HG03571 (cell line): ENCODE measurements at regions not wholly inside any gene's neighbourhood (a gene's known extent, or its start where the extent isn't known, plus 50 kb on each side); places are given as distances from the start of the nearest gene placed in this dataset.
"Not testable (repeated sequence)": the region's sequence is repeated elsewhere in the genome, so short reads cannot be mapped to it uniquely, and the experiment has no call there.

Experiments
- ATAC-seq: cut with Tn5 transposase; IDR thresholded peaks from one replicate; pipeline ENCODE4 v1.9.1; 2021; ENCODE audit not compliant: unreplicated experiment

- no peak for ATAC-seq
Observed at GRCh38 chr5:99621772-99622681, 693.2 kb upstream of the CHD1 start.

DNA sequence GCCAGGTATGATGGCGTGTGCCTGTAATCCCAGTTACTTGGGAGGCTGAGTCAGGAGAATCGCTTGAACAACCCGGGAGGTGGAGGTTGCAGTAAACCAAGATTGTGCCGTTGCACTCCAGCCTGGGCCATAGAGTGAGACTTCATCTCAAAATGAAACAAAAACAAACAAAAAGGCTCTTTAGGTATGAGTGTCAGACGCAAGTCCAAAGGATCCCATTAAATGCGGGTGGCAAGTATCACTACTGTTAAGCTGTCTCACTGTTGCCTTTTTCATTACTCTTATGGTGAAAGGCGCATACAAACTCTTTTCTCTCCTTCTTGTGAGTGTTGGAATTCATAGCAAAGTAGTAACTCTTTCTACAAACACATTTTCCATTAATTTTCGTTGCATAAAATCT, 688.5 kb upstream of the CHD1 start:
- no peak for ATAC-seq

DNA sequence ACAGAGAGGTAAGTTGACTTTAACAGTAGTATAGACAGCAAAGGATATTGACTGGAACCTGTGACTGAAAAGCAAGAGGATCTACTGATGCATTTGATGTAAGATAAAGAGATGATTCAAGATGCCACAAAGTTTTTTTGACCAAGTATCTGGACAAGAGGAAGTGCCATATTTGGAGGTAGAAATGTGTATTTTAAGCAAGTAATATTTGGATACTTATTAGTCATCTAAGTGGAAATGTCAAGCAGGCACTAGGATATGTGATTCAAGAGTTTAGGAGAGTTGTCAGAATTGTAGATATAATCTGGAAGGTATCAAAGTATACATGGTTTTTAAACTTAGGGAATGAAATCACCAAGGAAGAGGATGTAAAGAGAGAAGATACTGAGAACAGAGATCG, 686.1 kb upstream of the CHD1 start:
- ATAC-seq = no peak

DNA sequence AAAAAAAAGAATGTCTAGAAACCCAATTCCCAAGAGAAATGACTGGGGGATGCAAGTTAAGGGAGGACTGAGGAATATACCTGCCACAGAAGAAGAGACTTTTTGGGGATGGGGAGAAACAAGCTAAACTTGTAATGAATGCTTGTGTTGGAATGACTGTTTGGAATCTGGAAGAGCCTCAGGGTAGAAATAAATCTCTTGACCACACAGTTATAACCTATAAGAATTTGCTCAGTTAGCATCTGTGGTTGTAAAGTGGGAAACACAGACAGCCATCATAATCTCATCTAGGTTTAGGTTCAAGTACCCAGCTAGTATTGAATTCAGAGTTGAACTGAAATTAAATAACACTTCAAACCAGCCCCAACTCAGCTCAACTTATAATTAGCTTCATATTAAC, 678.3 kb upstream of the CHD1 start:
- ATAC-seq = no peak

DNA sequence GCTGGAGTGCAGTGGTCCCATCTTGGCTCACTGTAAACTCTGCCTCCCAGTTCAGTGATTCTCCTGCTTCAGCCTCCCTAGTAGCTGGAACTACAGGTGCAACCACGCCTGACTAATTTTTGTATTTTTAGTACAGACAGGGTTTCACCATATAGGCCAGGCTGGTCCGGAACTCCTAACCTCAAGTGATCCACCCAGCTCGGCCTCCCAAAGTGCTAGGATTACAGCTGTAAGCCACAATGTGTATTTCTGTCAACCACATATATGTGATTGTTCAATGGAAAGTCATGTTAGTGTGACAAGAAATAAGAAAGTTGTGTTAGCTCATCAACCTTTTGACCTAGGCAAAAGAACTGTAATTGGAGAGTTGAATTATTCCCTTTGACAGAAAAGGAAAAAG, 677.1 kb upstream of the CHD1 start:
- ATAC-seq = no peak

GRCh38 chr5:99600952-99601351, 672.1 kb upstream of the CHD1 start:
- ATAC-seq = no peak

GRCh38 chr5:99590806-99591205, 662.0 kb upstream of the CHD1 start:
- no peak for ATAC-seq

DNA sequence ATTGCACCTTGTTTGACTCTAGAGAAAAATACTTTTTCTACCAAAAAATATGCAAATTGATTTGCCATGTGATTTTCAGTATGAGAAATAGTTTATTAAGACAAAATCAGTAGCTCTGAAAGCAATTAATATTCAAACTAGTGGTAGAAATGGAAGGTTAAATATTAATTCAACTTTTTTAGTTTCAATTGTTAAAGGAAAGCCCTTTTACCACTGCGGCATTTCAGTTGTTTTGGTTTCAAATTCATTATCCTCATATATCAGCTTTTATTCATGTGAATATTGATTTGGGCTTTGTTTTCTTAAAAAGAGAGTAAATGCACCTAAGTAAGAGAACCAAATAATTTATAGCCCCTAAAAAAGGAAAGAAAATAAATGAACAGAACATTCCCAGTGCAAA, 660.6 kb upstream of the CHD1 start:
- no peak for ATAC-seq

GRCh38 chr5:99587983-99588382, 659.2 kb upstream of the CHD1 start:
- peak; percentile 65 for ATAC-seq

GRCh38 chr5:99586878-99587277, 658.1 kb upstream of the CHD1 start:
- no peak for ATAC-seq

- ATAC-seq = not testable (repeated sequence)
Observed at GRCh38 chr5:99581204-99581603, 652.4 kb upstream of the CHD1 start.

DNA sequence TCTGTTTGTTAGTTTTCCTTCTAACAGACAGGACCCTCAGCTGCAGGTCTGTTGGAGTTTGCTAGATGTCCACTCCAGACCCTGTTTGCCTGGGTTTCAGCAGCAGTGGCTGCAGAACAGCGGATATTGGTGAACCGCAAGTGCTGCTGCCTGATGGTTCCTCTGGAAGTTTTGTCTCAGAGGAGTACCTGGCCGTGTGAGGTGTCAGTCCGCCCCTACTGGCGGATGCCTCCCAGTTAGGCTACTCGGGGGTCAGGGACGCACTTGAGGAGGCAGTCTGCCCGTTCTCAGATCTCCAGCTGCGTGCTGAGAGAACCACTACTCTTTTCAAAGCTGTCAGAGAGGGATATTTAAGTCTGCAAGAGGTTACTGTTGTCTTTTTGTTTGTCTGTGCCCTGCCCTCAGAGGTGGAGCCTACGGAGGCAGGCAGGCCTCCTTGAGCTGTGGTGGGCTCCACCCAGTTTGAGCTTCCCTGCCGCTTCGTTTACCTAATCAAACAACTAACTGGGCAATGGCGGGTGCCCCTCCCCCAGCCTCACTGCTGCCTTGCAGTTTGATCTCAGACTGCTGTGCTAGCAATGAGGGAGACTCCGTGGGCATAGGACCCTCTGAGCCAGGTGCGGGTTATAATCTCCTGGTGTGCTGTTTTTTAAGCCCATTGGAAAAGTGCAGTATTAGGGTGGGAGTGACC, 634.3 kb upstream of the CHD1 start:
- not testable (repeated sequence) for ATAC-seq

- ATAC-seq = no peak
Observed at GRCh38 chr5:99553211-99553810, 624.5 kb upstream of the CHD1 start.

GRCh38 chr5:99544356-99544755, 615.5 kb upstream of the CHD1 start:
- no peak for ATAC-seq

DNA sequence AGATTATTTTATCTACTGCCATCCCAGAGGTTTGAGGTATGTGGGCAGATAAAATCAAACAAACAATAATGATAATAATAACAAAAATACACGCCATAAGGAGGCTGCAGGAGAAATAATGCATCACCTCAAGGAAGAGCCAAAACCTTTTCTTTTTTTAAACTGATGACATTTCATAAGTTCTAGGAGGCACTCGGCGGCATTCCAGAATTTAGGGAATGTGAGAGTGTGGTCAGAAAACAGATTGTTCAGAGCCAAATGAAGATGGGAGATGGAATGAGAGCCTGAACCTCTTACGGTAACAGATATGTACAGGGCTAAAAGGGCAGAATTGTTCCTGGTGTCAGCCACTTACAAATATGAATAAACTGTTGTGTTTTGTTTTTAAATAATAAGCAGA, 615.0 kb upstream of the CHD1 start:
- ATAC-seq = no peak

DNA sequence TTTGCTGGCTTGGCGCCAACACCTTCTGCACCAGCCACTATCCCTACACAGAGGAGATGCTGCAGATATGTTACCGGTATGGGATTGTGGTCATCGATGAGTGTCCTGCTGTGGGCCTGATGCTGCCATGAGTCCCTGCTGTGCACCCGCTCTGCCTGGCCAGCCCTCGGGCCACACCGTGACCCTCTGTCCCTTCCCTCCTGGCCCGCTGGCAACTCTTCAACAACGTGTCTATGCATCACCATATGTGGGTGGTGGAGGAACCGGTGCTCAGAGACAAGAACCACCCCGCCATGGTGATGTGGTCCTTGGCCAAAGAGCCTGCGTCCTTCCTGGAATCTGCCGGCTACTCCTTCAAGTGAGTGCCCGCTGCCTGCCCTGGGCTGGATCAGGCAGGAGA, 605.4 kb upstream of the CHD1 start:
- not testable (repeated sequence) for ATAC-seq

- ATAC-seq = not testable (repeated sequence)
Observed at GRCh38 chr5:99521666-99522065, 592.9 kb upstream of the CHD1 start.

DNA sequence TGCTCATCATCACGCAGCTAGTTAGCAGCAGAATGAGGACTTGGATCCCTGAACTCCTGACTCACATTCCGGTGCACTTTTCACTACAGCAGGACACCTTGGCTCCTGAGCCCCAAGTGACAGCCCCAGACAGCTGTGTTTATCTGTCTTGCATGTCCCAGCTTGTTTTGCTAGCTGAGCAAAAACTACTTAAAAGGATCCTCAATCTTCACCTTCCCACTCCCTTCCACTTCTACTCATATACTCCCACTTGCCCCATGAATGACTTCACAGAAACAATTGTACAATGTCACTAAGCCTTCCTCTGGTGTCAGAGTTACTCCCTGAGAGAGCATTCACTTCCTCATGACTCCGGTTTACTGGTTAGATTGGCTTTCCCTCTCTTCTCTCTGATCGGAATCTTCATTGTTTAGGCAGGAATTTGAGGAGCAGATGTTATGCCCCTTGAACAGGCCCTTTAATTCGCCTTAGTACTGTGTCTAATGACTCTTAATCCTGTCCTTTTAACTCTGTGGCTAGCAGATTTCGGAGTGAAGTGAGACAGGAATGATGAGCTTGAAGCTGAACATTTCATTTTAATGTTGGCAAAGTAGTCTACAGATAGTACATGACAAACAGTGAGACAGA, 587.2 kb upstream of the CHD1 start:
- not testable (repeated sequence) for ATAC-seq

DNA sequence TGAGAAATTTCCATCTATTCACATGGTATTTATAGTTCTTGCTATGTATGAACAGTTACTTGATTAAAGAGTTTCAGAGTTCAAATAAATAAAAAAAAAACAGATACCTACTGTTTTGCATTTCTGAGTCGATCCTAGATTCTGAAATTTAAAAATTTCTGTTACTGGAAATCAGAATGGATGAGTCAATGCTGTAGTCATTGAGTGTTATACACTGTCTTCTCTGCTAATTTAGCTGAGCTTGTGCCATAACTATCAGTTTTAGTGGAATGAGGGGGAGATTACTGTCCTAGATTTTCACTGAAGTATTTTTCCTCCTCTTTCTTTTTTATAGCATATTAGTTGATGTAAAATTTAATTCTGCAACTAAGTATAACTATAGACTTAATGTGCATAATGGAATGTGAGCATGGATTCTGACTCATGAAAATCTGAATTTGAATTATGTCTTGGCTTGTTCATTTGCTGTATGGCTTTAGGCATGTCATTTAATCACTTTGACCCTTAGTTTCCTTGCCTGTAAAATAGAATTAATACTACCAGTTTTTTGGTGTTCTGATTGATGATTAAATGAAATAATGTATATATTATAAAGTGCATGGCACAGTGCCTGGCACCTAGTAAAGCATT, 581.5 kb upstream of the CHD1 start:
- not testable (repeated sequence) for ATAC-seq

GRCh38 chr5:99509064-99509463, 580.3 kb upstream of the CHD1 start:
- not testable (repeated sequence) for ATAC-seq

- ATAC-seq = not testable (repeated sequence)
Observed at GRCh38 chr5:99495456-99495855, 566.6 kb upstream of the CHD1 start.
